HG03558 (cell line): ENCODE measurements at regions not wholly inside any gene's neighbourhood (a gene's known extent, or its start where the extent isn't known, plus 50 kb on each side); places are given as distances from the start of the nearest gene placed in this dataset.

ENCODE experiments used
- ATAC-seq: cut with Tn5 transposase; IDR thresholded peaks from one replicate; pipeline ENCODE4 v1.9.1; 2021; ENCODE audit warnings: moderate number of reproducible peaks; ENCODE audit not compliant: unreplicated experiment; ENCODE audit errors: extremely low read depth

GRCh38 chr3:190252080-190252479, 70.2 kb downstream of the CLDN1 start:
- ATAC-seq = no peak

GRCh38 chr3:190249414-190249813, 72.8 kb downstream of the CLDN1 start:
- ATAC-seq = no peak

- ATAC-seq = no peak
Observed at GRCh38 chr3:190242147-190242546, 80.1 kb downstream of the CLDN1 start.

- ATAC-seq = no peak
Observed at GRCh38 chr3:190239325-190239724, 82.9 kb downstream of the CLDN1 start.

- no peak for ATAC-seq
Observed at GRCh38 chr3:190238871-190239270, 83.4 kb downstream of the CLDN1 start.

GRCh38 chr3:190234621-190235020, 87.6 kb downstream of the CLDN1 start:
- no peak for ATAC-seq

- no peak for ATAC-seq
Observed at GRCh38 chr3:190229632-190230424, 92.4 kb downstream of the CLDN1 start.

GRCh38 chr3:190227064-190227463, 95.2 kb downstream of the CLDN1 start:
- ATAC-seq = no peak

GRCh38 chr3:190224863-190225692, 97.2 kb downstream of the CLDN1 start:
- no peak for ATAC-seq

- no peak for ATAC-seq
Observed at GRCh38 chr3:190224456-190224855, 97.8 kb downstream of the CLDN1 start.

GRCh38 chr3:190222916-190223315, 99.3 kb downstream of the CLDN1 start:
- ATAC-seq = no peak

- no peak for ATAC-seq
Observed at GRCh38 chr3:190222360-190222759, 99.9 kb downstream of the CLDN1 start.

GRCh38 chr3:190220362-190220761, 99.7 kb upstream of the P3H2 start:
- no peak for ATAC-seq

- no peak for ATAC-seq
Observed at GRCh38 chr3:190217081-190217480, 96.4 kb upstream of the P3H2 start.

GRCh38 chr3:190213727-190214126, 93.0 kb upstream of the P3H2 start:
- ATAC-seq = no peak

- no peak for ATAC-seq
Observed at GRCh38 chr3:190210608-190211007, 89.9 kb upstream of the P3H2 start.

GRCh38 chr3:190209533-190209932, 88.8 kb upstream of the P3H2 start:
- ATAC-seq = no peak

- ATAC-seq = no peak
Observed at GRCh38 chr3:190208196-190208595, 87.5 kb upstream of the P3H2 start.

GRCh38 chr3:190205739-190206138, 85.0 kb upstream of the P3H2 start:
- ATAC-seq = peak; percentile 80

- no peak for ATAC-seq
Observed at GRCh38 chr3:190204200-190204599, 83.5 kb upstream of the P3H2 start.

GRCh38 chr3:190197346-190197763, 76.7 kb upstream of the P3H2 start:
- no peak for ATAC-seq
